ENCODE measurements at regions not wholly inside any gene's neighbourhood (a gene's known extent, or its start where the extent isn't known, plus 50 kb on each side); places are given as distances from the start of the nearest gene placed in this dataset.

DNA sequence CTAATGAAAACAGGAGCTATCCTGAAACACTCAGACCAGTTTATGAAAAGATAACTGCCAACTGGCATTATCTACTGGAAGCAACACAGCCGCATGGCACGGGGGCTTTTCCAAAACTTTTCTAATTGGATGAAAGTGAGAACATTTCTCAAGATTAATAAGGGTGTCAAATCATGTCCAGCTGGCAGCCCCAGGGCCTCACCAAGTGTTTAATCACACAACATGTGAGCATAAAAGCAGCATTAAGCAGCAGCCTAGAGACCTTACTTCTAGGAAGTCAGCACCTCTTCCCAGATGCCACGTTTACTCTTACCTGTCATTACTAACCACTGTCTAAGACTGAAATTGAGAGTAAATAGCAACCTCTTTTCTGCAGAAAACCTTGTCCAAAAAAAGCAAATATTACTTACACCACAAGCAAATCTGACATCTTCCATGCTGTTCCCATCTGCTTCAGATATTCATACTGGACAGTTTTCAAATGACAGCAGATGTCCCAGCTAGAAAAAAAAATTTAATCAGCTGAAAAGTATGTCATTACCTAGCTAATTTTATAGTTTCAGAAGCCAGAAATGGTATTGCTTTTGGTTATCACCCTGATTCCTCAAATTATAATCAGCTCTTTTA, 341.5 kb upstream of the ZP4 start (continued):
- no peak for TF ChIP-seq ZNF112 (tag by site-specific recombination; IDR thresholded peaks at IDR 0.05)
- TF ChIP-seq ZNF558 (tag by site-specific recombination; IDR thresholded peaks at IDR 0.05) = no peak
- TF ChIP-seq, protein P1, sequence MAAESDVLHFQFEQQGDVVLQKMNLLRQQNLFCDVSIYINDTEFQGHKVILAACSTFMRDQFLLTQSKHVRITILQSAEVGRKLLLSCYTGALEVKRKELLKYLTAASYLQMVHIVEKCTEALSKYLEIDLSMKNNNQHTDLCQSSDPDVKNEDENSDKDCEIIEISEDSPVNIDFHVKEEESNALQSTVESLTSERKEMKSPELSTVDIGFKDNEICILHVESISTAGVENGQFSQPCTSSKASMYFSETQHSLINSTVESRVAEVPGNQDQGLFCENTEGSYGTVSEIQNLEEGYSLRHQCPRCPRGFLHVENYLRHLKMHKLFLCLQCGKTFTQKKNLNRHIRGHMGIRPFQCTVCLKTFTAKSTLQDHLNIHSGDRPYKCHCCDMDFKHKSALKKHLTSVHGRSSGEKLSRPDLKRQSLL (tag by site-specific recombination; IDR thresholded peaks at IDR 0.05) = no peak
- no peak for TF ChIP-seq ZNF354C (tag by site-specific recombination; IDR thresholded peaks at IDR 0.05; ENCODE audit: borderline replicate concordance, low read depth)
- no peak for TF ChIP-seq ZNF548 (tag by site-specific recombination; IDR thresholded peaks at IDR 0.05)
- no peak for TF ChIP-seq ZNF23 (tag by site-specific recombination; IDR thresholded peaks at IDR 0.05; ENCODE audit: borderline replicate concordance)
- TF ChIP-seq ZNF239 (tag by site-specific recombination; IDR thresholded peaks at IDR 0.05) = no peak
- no peak for TF ChIP-seq ZNF274 (IDR thresholded peaks at IDR 0.05; ENCODE audit: low read length)
- TF ChIP-seq ZNF274 (tag by site-specific recombination; IDR thresholded peaks at IDR 0.05; ENCODE audit: borderline replicate concordance) = no peak
- TF ChIP-seq ZNF560 (tag by site-specific recombination; IDR thresholded peaks at IDR 0.05; ENCODE audit: borderline replicate concordance) = no peak

DNA sequence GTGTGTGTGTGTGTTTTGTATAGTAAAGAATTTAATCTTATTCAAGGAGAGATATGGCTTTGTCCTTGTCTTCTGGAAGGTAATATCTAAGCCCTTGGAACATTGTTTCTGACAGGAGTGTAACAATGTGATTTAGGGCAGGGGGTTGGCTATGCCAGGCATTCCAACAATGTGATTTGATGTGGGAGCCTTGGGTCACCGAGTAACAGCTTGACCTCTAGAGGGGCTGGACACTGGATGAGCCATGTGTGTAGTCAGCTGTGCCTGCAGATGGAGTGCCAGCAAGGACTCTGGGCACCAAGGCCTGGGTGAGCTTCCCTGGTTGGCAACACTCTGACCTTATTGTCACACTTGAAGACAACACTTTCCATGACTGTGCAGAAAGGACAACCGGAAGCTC, 336.1 kb upstream of the ZP4 start:
- ChIA-PET CTCF (interaction anchor here (0.5 to 1.3 kb wide), 5 partner anchors 9 to 709 kb away, joined by 3 to 4 read pairs (median 3); no protein-coding TSS in a partner anchor), POLR2A (interaction anchor here (0.7 kb wide), 1 partner anchor 407 kb away, joined by 4 read pairs; no protein-coding TSS in a partner anchor)
- no peaks in the 10 kb centered on the region for H3K4me1 ChIP-seq (ENCODE audit: control insufficient read depth, insufficient read depth, low read length)
- H3K36me3 ChIP-seq (ENCODE audit: control insufficient read depth in 2 of 2, insufficient read depth in 1 of 2, low read length in 2 of 2) = no peaks in the 10 kb centered on the region
- TF ChIP-seq ZNF548 (tag by site-specific recombination; IDR thresholded peaks at IDR 0.05) = no peak
- TF ChIP-seq, protein P2, sequence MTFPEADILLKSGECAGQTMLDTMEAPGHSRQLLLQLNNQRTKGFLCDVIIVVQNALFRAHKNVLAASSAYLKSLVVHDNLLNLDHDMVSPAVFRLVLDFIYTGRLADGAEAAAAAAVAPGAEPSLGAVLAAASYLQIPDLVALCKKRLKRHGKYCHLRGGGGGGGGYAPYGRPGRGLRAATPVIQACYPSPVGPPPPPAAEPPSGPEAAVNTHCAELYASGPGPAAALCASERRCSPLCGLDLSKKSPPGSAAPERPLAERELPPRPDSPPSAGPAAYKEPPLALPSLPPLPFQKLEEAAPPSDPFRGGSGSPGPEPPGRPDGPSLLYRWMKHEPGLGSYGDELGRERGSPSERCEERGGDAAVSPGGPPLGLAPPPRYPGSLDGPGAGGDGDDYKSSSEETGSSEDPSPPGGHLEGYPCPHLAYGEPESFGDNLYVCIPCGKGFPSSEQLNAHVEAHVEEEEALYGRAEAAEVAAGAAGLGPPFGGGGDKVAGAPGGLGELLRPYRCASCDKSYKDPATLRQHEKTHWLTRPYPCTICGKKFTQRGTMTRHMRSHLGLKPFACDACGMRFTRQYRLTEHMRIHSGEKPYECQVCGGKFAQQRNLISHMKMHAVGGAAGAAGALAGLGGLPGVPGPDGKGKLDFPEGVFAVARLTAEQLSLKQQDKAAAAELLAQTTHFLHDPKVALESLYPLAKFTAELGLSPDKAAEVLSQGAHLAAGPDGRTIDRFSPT (tag by site-specific recombination; IDR thresholded peaks at IDR 0.05) = no peak
- TF ChIP-seq ZNF791 (tag by site-specific recombination; IDR thresholded peaks at IDR 0.05) = no peak
- TF ChIP-seq ZNF792 (tag by site-specific recombination; IDR thresholded peaks at IDR 0.05) = no peak
- TF ChIP-seq, protein P3, sequence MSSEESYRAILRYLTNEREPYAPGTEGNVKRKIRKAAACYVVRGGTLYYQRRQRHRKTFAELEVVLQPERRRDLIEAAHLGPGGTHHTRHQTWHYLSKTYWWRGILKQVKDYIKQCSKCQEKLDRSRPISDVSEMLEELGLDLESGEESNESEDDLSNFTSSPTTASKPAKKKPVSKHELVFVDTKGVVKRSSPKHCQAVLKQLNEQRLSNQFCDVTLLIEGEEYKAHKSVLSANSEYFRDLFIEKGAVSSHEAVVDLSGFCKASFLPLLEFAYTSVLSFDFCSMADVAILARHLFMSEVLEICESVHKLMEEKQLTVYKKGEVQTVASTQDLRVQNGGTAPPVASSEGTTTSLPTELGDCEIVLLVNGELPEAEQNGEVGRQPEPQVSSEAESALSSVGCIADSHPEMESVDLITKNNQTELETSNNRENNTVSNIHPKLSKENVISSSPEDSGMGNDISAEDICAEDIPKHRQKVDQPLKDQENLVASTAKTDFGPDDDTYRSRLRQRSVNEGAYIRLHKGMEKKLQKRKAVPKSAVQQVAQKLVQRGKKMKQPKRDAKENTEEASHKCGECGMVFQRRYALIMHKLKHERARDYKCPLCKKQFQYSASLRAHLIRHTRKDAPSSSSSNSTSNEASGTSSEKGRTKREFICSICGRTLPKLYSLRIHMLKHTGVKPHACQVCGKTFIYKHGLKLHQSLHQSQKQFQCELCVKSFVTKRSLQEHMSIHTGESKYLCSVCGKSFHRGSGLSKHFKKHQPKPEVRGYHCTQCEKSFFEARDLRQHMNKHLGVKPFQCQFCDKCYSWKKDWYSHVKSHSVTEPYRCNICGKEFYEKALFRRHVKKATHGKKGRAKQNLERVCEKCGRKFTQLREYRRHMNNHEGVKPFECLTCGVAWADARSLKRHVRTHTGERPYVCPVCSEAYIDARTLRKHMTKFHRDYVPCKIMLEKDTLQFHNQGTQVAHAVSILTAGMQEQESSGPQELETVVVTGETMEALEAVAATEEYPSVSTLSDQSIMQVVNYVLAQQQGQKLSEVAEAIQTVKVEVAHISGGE (tag by site-specific recombination; conservative IDR thresholded peaks at IDR 0.05; ENCODE audit: low read depth) = no peak
- no peak for TF ChIP-seq SALL2 (tag by site-specific recombination; IDR thresholded peaks at IDR 0.05; ENCODE audit: borderline replicate concordance)
- TF ChIP-seq ZNF585B (tag by site-specific recombination; IDR thresholded peaks at IDR 0.05) = no peak
- no peak for TF ChIP-seq ZNF555 (tag by site-specific recombination; conservative IDR thresholded peaks at IDR 0.05)
- TF ChIP-seq ZNF280C (tag by site-specific recombination; IDR thresholded peaks at IDR 0.05) = no peak
- no peak overlapping the region for H3K27ac ChIP-seq (ENCODE audit: extremely low read depth, low read depth, low read length)
- H3K9me3 ChIP-seq (ENCODE audit: control insufficient read depth, insufficient read depth, low read depth, low read length) = no peaks in the 10 kb centered on the region
- no peak overlapping the region for H3K4me3 ChIP-seq (ENCODE audit: low read depth, low read length)
